ENCODE measurements at regions not wholly inside any gene's neighbourhood (a gene's known extent, or its start where the extent isn't known, plus 50 kb on each side); places are given as distances from the start of the nearest gene placed in this dataset.

DNA sequence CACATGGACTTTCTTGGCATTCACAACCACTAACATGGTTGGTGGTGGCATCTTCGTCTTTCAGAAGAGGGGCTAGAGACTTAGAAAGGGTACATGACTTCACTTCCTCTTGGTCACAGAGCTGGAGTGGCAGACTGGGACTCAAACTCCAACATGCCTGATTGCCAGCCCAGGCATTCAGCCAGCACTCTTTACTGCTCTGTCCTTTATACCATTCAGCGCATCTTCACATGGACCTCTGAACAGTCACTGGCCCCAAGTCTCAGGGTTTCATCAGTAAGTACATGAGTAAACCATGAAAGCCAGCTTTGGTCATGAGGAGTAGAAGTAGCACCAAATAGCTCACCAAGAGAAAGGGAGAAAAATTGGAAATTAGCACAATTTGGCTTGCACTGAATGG, 148.4 kb upstream of the KLF14 start:
- TF ChIP-seq, protein P1, sequence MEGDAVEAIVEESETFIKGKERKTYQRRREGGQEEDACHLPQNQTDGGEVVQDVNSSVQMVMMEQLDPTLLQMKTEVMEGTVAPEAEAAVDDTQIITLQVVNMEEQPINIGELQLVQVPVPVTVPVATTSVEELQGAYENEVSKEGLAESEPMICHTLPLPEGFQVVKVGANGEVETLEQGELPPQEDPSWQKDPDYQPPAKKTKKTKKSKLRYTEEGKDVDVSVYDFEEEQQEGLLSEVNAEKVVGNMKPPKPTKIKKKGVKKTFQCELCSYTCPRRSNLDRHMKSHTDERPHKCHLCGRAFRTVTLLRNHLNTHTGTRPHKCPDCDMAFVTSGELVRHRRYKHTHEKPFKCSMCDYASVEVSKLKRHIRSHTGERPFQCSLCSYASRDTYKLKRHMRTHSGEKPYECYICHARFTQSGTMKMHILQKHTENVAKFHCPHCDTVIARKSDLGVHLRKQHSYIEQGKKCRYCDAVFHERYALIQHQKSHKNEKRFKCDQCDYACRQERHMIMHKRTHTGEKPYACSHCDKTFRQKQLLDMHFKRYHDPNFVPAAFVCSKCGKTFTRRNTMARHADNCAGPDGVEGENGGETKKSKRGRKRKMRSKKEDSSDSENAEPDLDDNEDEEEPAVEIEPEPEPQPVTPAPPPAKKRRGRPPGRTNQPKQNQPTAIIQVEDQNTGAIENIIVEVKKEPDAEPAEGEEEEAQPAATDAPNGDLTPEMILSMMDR (IDR thresholded peaks at IDR 0.05), result no peak

DNA sequence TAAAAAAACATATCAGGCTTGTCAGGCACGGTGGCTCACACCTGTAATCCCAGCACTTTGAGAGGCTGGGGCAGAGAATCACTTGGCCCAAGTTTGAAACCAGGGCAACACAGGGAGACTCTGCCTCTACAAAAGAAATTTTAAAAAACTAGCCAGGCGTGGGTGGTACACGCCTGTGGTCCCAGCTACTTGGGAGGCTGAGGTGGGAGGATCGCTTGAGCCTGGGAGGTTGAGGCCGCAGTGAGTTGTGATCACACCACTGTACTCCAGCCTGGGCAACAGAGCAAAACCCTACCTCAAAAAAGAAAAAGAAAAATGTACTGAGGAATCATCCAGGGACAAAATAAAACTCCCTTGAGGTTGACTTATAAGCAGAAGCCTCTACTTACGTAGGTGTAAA, 149.9 kb upstream of the KLF14 start:
- TF ChIP-seq, protein P1 (IDR thresholded peaks at IDR 0.05), result no peak

DNA sequence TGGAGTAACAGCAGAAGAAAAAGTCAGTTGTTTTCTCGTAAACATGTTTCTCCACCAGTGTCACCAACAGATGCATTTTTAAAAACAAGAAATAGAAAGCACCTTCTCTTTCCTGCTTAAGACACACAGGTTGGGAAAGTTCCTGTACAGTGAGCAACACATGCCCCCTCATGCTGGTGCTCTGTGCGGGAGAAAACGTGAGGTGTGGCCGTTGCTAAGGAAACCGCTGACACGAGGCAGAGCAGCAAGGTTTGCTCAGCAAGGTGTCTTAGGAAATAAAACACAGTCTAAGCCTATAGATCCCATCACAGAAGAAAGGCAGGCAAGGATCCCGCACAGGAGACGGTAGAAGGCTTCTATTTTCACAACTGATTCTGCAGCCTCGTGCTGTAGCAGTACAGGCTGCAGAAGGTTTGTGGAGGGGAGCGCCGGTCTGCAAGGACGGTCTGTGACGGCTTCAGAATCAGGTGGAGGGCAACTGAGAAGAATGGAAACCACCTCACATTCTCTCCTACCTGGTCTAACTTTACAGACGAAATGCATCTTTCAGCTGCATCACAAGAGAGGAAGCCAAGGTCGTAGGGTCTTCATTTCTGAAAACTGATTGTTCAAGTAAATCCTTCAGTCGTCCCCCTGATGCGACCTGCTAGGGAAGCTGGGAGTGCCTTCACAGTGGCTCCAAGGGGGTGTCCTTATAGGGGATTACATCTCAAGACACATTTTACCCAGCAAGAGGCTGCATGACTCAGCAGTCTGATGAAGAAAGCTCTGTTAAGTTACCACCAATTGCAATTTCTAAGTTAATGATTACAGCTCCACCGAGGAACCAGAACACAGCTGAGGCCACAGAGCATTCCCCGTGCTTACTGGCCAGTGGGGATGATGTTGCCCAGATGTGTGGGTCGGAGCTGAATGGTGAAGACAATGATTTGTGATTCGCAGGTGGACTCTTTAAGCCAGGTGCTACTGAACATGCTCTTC, 150.7 kb upstream of the KLF14 start:
- TF ChIP-seq, protein P1 (IDR thresholded peaks at IDR 0.05), result no peak

DNA sequence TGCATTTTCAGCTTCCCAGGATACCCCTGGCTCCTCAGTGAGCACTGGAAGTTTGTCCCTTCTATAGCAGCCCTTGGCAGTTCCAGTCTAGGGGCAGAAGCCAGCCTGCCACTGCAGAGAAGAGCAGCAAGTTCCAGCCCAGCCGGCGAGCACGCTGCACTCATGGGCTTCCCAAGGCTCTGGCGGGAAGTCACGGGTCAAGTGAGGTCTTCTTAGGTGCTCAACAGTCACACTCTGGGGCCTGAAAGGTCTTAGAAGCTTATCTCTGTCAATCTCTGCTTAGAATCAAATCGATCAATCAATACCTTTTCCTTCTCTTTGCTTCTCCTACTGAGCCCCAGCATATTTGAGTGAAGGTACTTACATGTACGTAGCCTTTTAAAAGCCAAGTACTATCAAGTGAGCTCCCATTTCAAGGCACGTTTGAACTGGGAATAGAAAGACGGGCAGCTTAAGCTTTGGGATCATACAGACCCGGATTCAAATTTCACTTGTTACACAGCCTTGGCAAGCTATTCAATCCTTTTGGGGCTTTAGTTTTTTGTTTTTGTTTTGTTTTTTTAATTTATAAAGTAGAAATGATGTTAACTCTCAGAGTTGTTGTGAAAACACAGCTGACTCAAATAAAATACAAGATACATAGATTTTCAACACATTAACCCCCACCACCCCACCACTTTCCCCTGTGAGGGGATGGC, 152.6 kb upstream of the KLF14 start:
- TF ChIP-seq, protein P1 (IDR thresholded peaks at IDR 0.05), result no peak

DNA sequence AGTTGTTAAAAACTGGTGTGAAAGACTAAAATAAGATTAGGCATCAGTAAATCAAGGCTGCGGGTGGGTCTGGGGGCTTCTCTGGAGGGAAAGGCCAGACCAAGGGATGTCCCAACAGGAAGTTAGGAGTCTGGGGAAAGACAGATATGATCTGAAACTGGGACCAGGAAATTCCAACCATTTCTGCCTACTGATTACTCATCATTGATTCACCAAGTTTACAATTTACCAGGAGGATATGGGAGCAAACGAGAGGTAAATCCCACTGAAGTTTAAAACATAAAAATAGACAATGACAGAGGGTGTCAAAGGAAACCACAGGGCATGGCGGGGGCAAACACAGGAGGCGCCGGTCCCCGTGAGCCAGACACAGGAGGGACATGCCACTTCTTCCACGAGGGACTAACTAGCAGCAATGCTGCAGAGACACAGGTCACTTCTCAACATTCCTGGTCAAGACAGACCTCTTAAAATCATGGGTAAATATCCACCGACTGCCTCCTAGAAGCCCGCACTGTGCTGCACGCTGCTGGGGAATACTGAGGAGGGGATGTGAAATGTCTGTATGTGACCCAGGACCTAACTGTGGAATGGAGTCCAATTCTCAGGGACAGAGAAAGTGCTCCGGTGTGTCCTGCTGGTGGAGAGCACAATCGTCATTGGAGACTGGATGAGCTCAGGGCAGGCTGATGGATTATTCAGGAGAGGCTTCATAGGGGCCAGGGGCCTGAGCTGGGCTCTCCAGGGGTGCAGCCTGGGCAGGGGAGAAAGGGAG, 153.4 kb upstream of the KLF14 start:
- TF ChIP-seq, protein P1 (IDR thresholded peaks at IDR 0.05), result no peak

DNA sequence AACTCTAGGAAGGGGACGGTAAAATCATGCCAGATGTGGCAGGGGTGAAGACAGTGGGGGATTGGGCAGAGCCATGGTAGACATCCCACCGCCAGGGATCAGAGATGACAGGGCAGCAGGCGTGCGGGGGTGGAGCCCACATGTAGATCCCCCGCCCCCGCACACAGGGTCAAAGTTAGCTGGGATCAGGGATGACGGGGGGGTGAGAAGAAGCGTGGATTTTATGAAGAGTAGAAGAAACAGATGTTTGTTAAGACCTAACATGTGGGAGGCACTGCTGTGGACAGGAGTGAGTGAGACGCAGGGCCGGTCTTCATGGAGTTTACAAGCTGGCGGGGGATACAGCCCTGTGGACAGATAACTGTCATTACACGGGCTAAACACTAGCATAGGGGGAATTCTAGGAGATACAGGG, 154.0 kb upstream of the KLF14 start:
- TF ChIP-seq, protein P1 (IDR thresholded peaks at IDR 0.05), result no peak

DNA sequence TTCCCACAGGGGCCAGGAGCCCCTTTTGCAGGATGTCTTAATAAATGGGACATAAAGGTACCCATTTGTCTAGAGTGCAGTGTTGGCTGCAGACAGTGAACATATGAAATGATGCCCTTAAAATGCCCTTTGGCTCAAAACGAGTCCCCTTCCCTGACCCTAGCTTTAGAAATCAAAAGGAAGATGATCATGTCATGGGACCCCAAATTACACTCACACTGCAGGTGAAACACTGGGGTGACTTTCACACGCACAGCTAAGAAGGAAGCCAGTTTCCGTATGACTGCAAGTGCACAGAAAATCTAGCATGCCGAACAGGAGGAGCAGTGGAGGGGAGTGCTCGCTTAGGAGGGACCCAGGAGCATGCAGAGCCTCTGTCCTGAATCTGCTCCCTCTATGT, 154.5 kb upstream of the KLF14 start:
- TF ChIP-seq, protein P1 (IDR thresholded peaks at IDR 0.05), result no peak

Measured in LNCAP (cell line).